ENCODE measurements at regions not wholly inside any gene's neighbourhood (a gene's known extent, or its start where the extent isn't known, plus 50 kb on each side); places are given as distances from the start of the nearest gene placed in this dataset.

GRCh38 chr18:25469489-25469888 is 117.5 kb upstream of the ZNF521 start:
- Histone ChIP-seq H3F3A (replicated peaks; ENCODE audit: low read depth) (no peaks in the 10 kb centered on the region), H4K20me1 (replicated peaks; ENCODE audit: insufficient read depth) (no peaks in the 10 kb centered on the region), H2AFZ (no peak overlapping the region), H3K9me2 (ENCODE audit: insufficient read depth) (no peaks in the 10 kb centered on the region), H3K79me2 (replicated peaks; ENCODE audit: insufficient read depth) (no peaks in the 10 kb centered on the region), H3K4me3 (no peak overlapping the region), H3K36me3 (ENCODE audit: insufficient read depth) (no peaks in the 10 kb centered on the region), H3K27ac (ENCODE audit: low read depth) (no peak overlapping the region), H3K4me2 (no peak overlapping the region), H3K4me1 (ENCODE audit: insufficient read depth) (peaks cover 15% of the 10 kb centered on the region), H3K27me3 (ENCODE audit: insufficient read depth) (no peaks in the 10 kb centered on the region)
- ATAC-seq (no peak), DNase-seq (ENCODE audit: low spot score) (no peak)
- Mint-ChIP-seq H3K36me3 (ENCODE audit: low read depth) (no peaks in the 10 kb centered on the region), H3K4me3 (no peak overlapping the region), H3K27ac (no peak overlapping the region), H3K4me1 (peaks cover 23% of the 10 kb centered on the region), H3K27me3 (ENCODE audit: insufficient read depth, low read depth, poor library complexity) (peaks cover 2% of the 10 kb centered on the region), H3K9me3 (no peaks in the 10 kb centered on the region; the same call in 2 of the 3 replicates)
- TF ChIP-seq EZH2phosphoT487 (IDR thresholded peaks at IDR 0.05; ENCODE audit: unreplicated experiment): no peak
- no peak for TF ChIP-seq ZNF462 (CRISPR knock-in tag; IDR thresholded peaks at IDR 0.05)
- TF ChIP-seq NANOG (IDR thresholded peaks at IDR 0.05; ENCODE audit: borderline replicate concordance): no peak
- no peak for TF ChIP-seq ETS1 (IDR thresholded peaks at IDR 0.05)
- TF ChIP-seq ZNF331 (CRISPR knock-in tag; IDR thresholded peaks at IDR 0.05; ENCODE audit: low read depth): no peak
- TF ChIP-seq JUNB (IDR thresholded peaks at IDR 0.05; ENCODE audit: unreplicated experiment): no peak
- TF ChIP-seq REST (IDR thresholded peaks at IDR 0.05; ENCODE audit: unreplicated experiment): no peak
- TF ChIP-seq STAT1 (IDR thresholded peaks at IDR 0.05; ENCODE audit: unreplicated experiment): no peak
- no peak for TF ChIP-seq EZH2 (IDR thresholded peaks at IDR 0.05; ENCODE audit: low read depth, unreplicated experiment)
- no peak for TF ChIP-seq POLR2AphosphoS5 (IDR thresholded peaks at IDR 0.05; ENCODE audit: low read depth)
- TF ChIP-seq CREB1 (CRISPR knock-in tag; IDR thresholded peaks at IDR 0.05; ENCODE audit: low read depth): no peak
- TF ChIP-seq CTCF (conservative IDR thresholded peaks at IDR 0.05; ENCODE audit: low read depth in 2 of 2): no peak
- no peak for TF ChIP-seq ZNF114 (CRISPR knock-in tag; IDR thresholded peaks at IDR 0.05)

Measured in GM23338 (cell line).